Muscle of leg (tissue), 3 donors: ENCODE measurements at regions not wholly inside any gene's neighbourhood (a gene's known extent, or its start where the extent isn't known, plus 50 kb on each side); places are given as distances from the start of the nearest gene placed in this dataset.
"Not testable (repeated sequence)": the region's sequence is repeated elsewhere in the genome, so short reads cannot be mapped to it uniquely, and the experiment has no call there.

Source experiments
- DNase-seq: peaks from one replicate; pipeline ENCODE4 v3.0.0; 2013
- H3K27ac ChIP-seq: one replicate; pipeline ENCODE4 v1.5.1; 2013; ENCODE audit warnings: mild to moderate bottlenecking, low read length, control low read depth
- H3K27me3 ChIP-seq: one replicate; pipeline ENCODE4 v1.6.1; 2013; ENCODE audit warnings: low read length; ENCODE audit not compliant: control insufficient read depth, insufficient read depth
- H3K36me3 ChIP-seq: one replicate; pipeline ENCODE4 v1.6.1; 2013; ENCODE audit warnings: low read length; ENCODE audit not compliant: control insufficient read depth, insufficient read depth
- H3K4me1 ChIP-seq: one replicate; pipeline ENCODE4 v1.6.1; 2013; ENCODE audit warnings: low read length; ENCODE audit not compliant: control insufficient read depth, insufficient read depth
- H3K4me3 ChIP-seq: one replicate; pipeline ENCODE4 v1.5.1; 2013; ENCODE audit warnings: low read length, control low read depth
- H3K9me3 ChIP-seq: replicated peaks from 2 replicates; pipeline ENCODE4 v1.6.1; 2013; ENCODE audit warnings: low read depth, low read length; ENCODE audit not compliant: control insufficient read depth
- WGBS: methylation state at CpG from one replicate; pipeline ENCODE4 v1.1.5; 2013; ENCODE audit warnings: missing lambda C conversion rate; ENCODE audit not compliant: insufficient coverage; 5-methylcytosine and 5-hydroxymethylcytosine counted together

DNA sequence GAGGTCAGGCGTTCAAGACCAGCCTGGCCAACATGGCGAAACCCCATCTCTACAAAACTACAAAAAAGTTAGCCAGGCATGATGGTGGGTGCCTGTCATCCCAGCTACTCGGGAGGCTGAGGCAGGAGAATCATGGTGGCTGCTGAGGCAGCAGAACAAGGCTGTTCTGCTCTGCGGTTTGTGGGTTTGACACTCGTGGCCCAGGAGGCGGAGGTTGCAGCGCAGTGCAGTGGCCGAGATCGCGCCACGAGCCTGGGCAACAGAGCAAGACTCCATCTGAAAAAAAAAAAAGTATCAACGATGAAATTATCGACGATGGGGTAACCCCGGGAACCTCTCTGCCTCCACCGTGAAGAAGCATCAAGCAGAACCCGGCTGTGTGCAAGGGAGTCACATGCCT lies 5478.8 kb upstream of the TPTE start:
- H3K36me3 ChIP-seq, H3K4me3 ChIP-seq, DNase-seq, H3K9me3 ChIP-seq, H3K27ac ChIP-seq, H3K4me1 ChIP-seq, H3K27me3 ChIP-seq: not testable (repeated sequence)
- no CpG with 5 or more reads among the region's 17 CpGs for WGBS

GRCh38 chr21:5044812-5045211 lies 5476.6 kb upstream of the TPTE start:
- not testable (repeated sequence) for H3K4me1 ChIP-seq, H3K36me3 ChIP-seq, H3K27me3 ChIP-seq, H3K27ac ChIP-seq, H3K4me3 ChIP-seq, H3K9me3 ChIP-seq, DNase-seq
- WGBS: no CpG with 5 or more reads among the region's 7 CpGs

GRCh38 chr21:5051303-5052018 lies 5469.9 kb upstream of the TPTE start:
- not testable (repeated sequence) for H3K27ac ChIP-seq, H3K9me3 ChIP-seq, DNase-seq, H3K4me3 ChIP-seq, H3K27me3 ChIP-seq, H3K36me3 ChIP-seq, H3K4me1 ChIP-seq
- WGBS: no CpG with 5 or more reads among the region's 5 CpGs

DNA sequence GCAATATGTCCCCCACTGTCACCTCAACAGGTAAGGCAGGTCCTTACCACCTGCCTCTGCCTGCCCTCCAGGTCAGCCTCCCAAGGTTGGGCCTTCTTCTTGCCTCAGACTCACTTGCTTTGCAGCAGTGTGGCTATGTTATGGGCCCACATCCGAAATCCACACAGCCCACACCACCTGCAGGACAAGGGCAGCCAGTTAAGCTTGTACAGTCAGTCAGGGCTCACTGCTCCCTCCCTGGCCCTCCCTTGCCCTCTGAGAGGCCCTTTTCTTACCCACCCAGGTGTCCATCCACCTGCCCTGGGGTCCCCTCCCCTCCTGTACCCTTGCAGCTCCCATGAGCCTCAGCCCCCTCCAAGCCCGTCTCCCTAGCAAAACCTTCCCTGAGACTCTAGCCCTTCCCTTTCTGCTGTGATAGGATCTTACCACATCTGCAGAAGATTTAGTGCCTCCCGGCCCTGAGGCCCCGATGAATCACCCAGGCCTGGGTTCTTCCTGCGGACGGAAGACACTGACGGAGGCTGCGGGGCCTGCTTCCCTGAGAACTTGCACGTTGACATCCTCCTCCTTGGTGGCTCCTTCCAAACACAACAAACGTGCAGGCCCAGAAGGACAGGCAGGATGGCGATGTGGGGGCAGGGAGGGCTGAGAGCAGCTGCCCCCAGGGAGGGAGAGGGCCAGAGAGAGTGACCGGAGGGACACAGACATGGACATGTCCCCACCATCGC lies 5466.2 kb upstream of the TPTE start:
- H3K27me3 ChIP-seq, H3K9me3 ChIP-seq, H3K27ac ChIP-seq, H3K36me3 ChIP-seq, H3K4me3 ChIP-seq, DNase-seq, H3K4me1 ChIP-seq: not testable (repeated sequence)
- no CpG with 5 or more reads among the region's 13 CpGs for WGBS

GRCh38 chr21:5055996-5056962 lies 5465.1 kb upstream of the TPTE start:
- H3K36me3 ChIP-seq, H3K4me3 ChIP-seq, H3K9me3 ChIP-seq, H3K4me1 ChIP-seq, DNase-seq, H3K27me3 ChIP-seq, H3K27ac ChIP-seq: not testable (repeated sequence)
- no CpG with 5 or more reads among the region's 33 CpGs for WGBS

DNA sequence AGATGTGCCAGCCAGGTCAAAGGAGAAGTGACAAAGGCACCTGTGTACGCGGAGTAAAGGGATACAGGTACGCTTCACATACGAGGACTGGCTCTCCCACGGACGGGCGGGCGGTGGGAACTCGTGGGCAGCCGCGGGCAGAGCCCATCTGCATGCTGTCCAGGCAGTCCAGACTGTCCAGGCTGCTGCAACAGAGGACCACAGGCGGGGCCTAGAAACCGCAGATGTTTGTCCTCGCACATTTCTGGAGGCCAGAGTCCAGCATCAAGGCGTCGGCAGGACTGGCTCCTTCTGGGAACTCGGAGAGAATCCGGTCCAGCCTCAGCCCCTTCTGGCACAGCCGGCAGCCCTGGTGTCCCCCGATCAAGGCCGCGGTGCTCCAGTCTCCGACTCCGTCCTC lies 5464.3 kb upstream of the TPTE start:
- not testable (repeated sequence) for H3K4me1 ChIP-seq, H3K27me3 ChIP-seq, H3K36me3 ChIP-seq, H3K9me3 ChIP-seq, DNase-seq, H3K4me3 ChIP-seq, H3K27ac ChIP-seq
- WGBS: no CpG with 5 or more reads among the region's 24 CpGs

- H3K36me3 ChIP-seq, H3K9me3 ChIP-seq, H3K27me3 ChIP-seq, H3K27ac ChIP-seq, DNase-seq, H3K4me3 ChIP-seq, H3K4me1 ChIP-seq: not testable (repeated sequence)
- no CpG with 5 or more reads among the region's 30 CpGs for WGBS
Measured at GRCh38 chr21:5060364-5061083, 5460.9 kb upstream of the TPTE start.

DNA sequence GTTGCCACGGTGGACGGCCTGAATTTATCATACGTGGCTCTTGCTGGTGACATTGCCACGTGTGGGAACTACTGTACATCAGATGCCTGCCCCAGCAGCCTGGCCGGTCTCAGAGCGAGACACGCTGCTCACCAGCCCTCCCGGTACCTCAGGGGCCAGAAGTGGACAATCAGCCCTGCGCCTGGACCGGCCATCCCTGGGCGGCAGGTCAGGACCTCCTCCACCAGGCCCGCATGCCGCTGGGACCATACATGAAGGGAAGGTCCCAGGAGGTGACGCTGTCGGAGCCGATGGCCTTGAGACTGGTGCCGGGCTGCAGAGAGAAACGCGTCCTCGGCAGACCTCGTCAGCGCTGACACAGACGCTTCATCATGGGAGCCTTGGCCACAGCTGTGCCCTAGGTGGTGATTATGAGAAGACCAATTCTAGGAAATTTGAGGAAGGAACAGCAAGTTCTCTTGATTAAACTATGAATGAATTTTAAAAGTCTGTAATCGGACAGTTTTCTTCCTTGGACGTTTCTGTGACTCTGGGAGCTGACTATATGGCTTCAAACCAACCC lies 5456.7 kb upstream of the TPTE start:
- not testable (repeated sequence) for H3K9me3 ChIP-seq, H3K4me1 ChIP-seq, H3K4me3 ChIP-seq, H3K27me3 ChIP-seq, H3K36me3 ChIP-seq, DNase-seq
- peak overlapping the region; percentile 13 for H3K27ac ChIP-seq
- WGBS: 44% methylated on average over 4 of the region's 25 CpGs

GRCh38 chr21:5065240-5066211 lies 5455.9 kb upstream of the TPTE start:
- H3K9me3 ChIP-seq, H3K36me3 ChIP-seq, H3K27me3 ChIP-seq, H3K27ac ChIP-seq, H3K4me3 ChIP-seq, H3K4me1 ChIP-seq: not testable (repeated sequence)
- DNase-seq: peak; percentile 74
- no CpG with 5 or more reads among the region's 26 CpGs for WGBS
